Keratinocyte (primary cell): ENCODE measurements at regions not wholly inside any gene's neighbourhood (a gene's known extent, or its start where the extent isn't known, plus 50 kb on each side); places are given as distances from the start of the nearest gene placed in this dataset.

Experiments used
- DNase-seq: peaks from one replicate; pipeline ENCODE4 v3.0.0-alpha.2; 2011; ENCODE audit warnings: low read depth, missing footprints, low spot score
- FAIRE-seq: peaks from 2 replicates; lab custom pipeline; 2011; peaks lifted over from hg19 to GRCh38; lab: Jason Lieb, UNC
- H2AFZ ChIP-seq: 2 replicates; pipeline ENCODE4 v1.6.0; 2012; ENCODE audit warnings: low read length, control low read depth, inconsistent platforms; ENCODE audit not compliant: control insufficient read depth
- H3K27ac ChIP-seq: 2 replicates; pipeline ENCODE4 v1.5.1; 2011; ENCODE audit warnings: low read length; ENCODE audit not compliant: control insufficient read depth, insufficient read depth
- H3K27me3 ChIP-seq: 3 replicates; pipeline ENCODE4 v1.6.0; 2011; ENCODE audit warnings: low read length; ENCODE audit not compliant: control insufficient read depth, insufficient read depth; ENCODE audit errors: extremely low read depth
- H3K36me3 ChIP-seq, 2 experiments: 2 replicates in 1 of 2; 3 replicates in 1 of 2; pipeline ENCODE4 v1.5.1; 2011; ENCODE audit warnings: low read length in 2 of 2, mild to moderate bottlenecking in 1 of 2; ENCODE audit not compliant: control insufficient read depth in 2 of 2, insufficient read depth in 2 of 2; ENCODE audit errors: extremely low read depth in 1 of 2
- H3K4me1 ChIP-seq: 3 replicates; pipeline ENCODE4 v1.5.1; 2011; ENCODE audit warnings: low read length; ENCODE audit not compliant: control insufficient read depth, insufficient read depth; ENCODE audit errors: extremely low read depth
- H3K4me2 ChIP-seq: 3 replicates; pipeline ENCODE4 v1.6.0; 2011; ENCODE audit warnings: low read depth, low read length; ENCODE audit not compliant: control insufficient read depth, insufficient read depth; ENCODE audit errors: extremely low read depth
- H3K4me3 ChIP-seq, 3 experiments: fragments of 200-600 bp in 1 of 3; sonication (generic) in 1 of 3; 2 replicates in 2 of 3; 3 replicates in 1 of 3; pipeline ENCODE4 v1.5.1; 2011 to 2016; ENCODE audit warnings: low read length in 3 of 3, mild to moderate bottlenecking in 3 of 3, control low read depth in 2 of 3, inconsistent platforms in 1 of 3, low read depth in 1 of 3, mixed read lengths in 1 of 3, mixed run types in 1 of 3, moderate library complexity in 1 of 3; ENCODE audit not compliant: control insufficient read depth in 2 of 3, insufficient read depth in 2 of 3; ENCODE audit errors: extremely low read depth in 1 of 3
- H3K79me2 ChIP-seq: 2 replicates; pipeline ENCODE4 v1.6.0; 2012; ENCODE audit warnings: low read length; ENCODE audit not compliant: control insufficient read depth, insufficient read depth
- H3K9ac ChIP-seq: 3 replicates; pipeline ENCODE4 v1.6.0; 2011; ENCODE audit warnings: low read length; ENCODE audit not compliant: control insufficient read depth, insufficient read depth; ENCODE audit errors: extremely low read depth
- H3K9me1 ChIP-seq: 3 replicates; pipeline ENCODE4 v1.6.0; 2011; ENCODE audit warnings: low read length; ENCODE audit not compliant: control insufficient read depth, insufficient read depth; ENCODE audit errors: extremely low read depth
- H3K9me3 ChIP-seq: 2 replicates; pipeline ENCODE4 v1.5.1; 2012; ENCODE audit warnings: low read depth, low read length; ENCODE audit not compliant: control insufficient read depth
- H4K20me1 ChIP-seq: 3 replicates; pipeline ENCODE4 v1.6.0; 2011; ENCODE audit warnings: low read length; ENCODE audit not compliant: control insufficient read depth, insufficient read depth; ENCODE audit errors: extremely low read depth
- CTCF ChIP-seq, 3 experiments: IDR thresholded peaks in 1 of 3; conservative IDR thresholded peaks in 1 of 3; optimal IDR thresholded peaks in 1 of 3; 2 replicates in 2 of 3; 3 replicates in 1 of 3; pipeline versions ENCODE3 to v1.5.1; 2011; ENCODE audit warnings: low read length in 3 of 3, mild to moderate bottlenecking in 3 of 3, moderate library complexity in 2 of 3, control low read depth in 1 of 3, inconsistent platforms in 1 of 3; ENCODE audit not compliant: insufficient read depth in 2 of 3; ENCODE audit errors: extremely low read depth in 1 of 3
- EZH2 ChIP-seq: IDR thresholded peaks from one replicate; pipeline ENCODE4 v1.6.1; 2012; ENCODE audit warnings: inconsistent platforms, mild to moderate bottlenecking, low read length, moderate library complexity
- dilution Hi-C: fragments of 300-500 bp; cut with MboI; formaldehyde crosslinking; loops from one replicate; pipeline ENCODE4 v1.7.0; 2020; ENCODE audit warnings: low sequenced_read_pairs; ENCODE audit not compliant: extremely low pct_ligation_motif_present

- TF ChIP-seq EZH2 (no peak), CTCF (optimal IDR thresholded peaks at IDR 0.05 in 1 of 3, IDR thresholded peaks at IDR 0.05 in 1 of 3, conservative IDR thresholded peaks at IDR 0.05 in 1 of 3; ENCODE audit: extremely low read depth in 1 of 3, insufficient read depth in 2 of 3, low read length in 3 of 3) (no peak)
- Histone ChIP-seq H3K9me1 (no peaks in the 10 kb centered on the region), H3K4me2 (no peak overlapping the region), H2AFZ (no peak overlapping the region), H3K9me3 (no peaks in the 10 kb centered on the region), H3K9ac (no peak overlapping the region), H3K27me3 (no peaks in the 10 kb centered on the region), H3K27ac (no peak overlapping the region), H3K79me2 (no peaks in the 10 kb centered on the region), H3K4me3 (no peak overlapping the region), H3K36me3 (no peaks in the 10 kb centered on the region), H4K20me1 (no peaks in the 10 kb centered on the region), H3K4me1 (no peaks in the 10 kb centered on the region)
- FAIRE-seq (no peak), DNase-seq (no peak)
- dilution Hi-C loops: no loop called here
Measured at GRCh38 chr13:34545461-34545860, 396.6 kb upstream of the NBEA start.

DNA sequence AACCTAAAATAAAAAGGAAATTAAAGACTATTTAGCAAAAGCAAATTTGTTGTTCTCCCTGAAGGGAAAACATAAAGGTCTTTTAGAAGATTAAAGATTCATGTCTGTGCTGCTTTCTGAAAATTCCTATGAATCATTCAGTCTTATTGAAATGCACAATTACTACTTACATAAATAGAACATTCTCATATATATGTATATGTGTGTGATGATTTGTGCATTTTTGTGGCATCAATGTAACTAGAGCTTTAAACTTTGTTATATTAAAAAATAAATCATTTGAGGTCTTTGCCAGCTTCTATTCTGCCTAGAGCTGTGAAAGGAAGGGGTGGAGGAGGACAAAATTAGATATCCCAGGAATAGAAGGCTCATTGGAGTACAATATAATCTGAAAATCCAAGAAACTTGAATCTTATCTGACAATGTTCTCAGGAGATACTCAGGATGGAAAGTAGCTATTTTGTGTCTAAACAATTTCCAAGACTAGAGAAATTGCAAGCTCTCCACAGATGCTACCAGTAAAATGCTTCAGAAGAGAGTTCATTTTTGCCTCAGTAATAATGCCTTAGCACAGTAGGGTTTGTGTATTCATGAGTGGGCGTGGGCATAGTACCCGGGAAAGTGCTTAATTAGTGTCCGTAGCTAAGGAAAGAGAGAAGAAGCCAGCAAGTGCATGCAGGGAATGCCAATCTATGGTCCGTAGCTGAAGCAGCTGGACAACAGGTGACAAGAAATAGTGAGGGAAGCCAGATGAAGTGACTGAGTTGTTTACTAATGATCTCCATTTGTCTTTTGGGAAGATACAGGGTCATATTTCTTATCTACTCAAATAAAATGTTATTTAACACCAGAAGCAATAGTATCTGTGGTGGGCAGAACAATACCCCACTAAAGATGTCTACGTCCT lies 395.5 kb upstream of the NBEA start:
- H3K36me3 ChIP-seq: no peaks in the 10 kb centered on the region

More for the DNA sequence above, 395.5 kb upstream of the NBEA start:
- Histone ChIP-seq H3K79me2 (no peaks in the 10 kb centered on the region), H3K4me3 (no peak overlapping the region), H3K9ac (no peak overlapping the region), H2AFZ (no peak overlapping the region), H3K27me3 (no peaks in the 10 kb centered on the region), H3K27ac (no peak overlapping the region), H3K9me3 (no peaks in the 10 kb centered on the region), H4K20me1 (no peaks in the 10 kb centered on the region), H3K4me1 (no peaks in the 10 kb centered on the region), H3K4me2 (no peak overlapping the region), H3K9me1 (no peaks in the 10 kb centered on the region)
- no peak for FAIRE-seq
- TF ChIP-seq EZH2: no peak
- dilution Hi-C loops: no loop called here
- DNase-seq: no peak
